ENCODE measurements at regions not wholly inside any gene's neighbourhood (a gene's known extent, or its start where the extent isn't known, plus 50 kb on each side); places are given as distances from the start of the nearest gene placed in this dataset.

- H3K4me1 ChIP-seq (replicated peaks), result no peaks in the 10 kb centered on the region
- H3K4me3 ChIP-seq, result no peak overlapping the region
- intact Hi-C loops (cut with DNase I), result no loop called here
- H3K9me3 ChIP-seq, result no peaks in the 10 kb centered on the region
- no peaks in the 10 kb centered on the region for H3K27me3 ChIP-seq (replicated peaks; ENCODE audit: insufficient read depth)
- no peak overlapping the region for H3K27ac ChIP-seq
- no peak for DNase-seq (ENCODE audit: low spot score)
- TF ChIP-seq POLR2A (IDR thresholded peaks at IDR 0.05) (no peak), POLR2AphosphoS5 (IDR thresholded peaks at IDR 0.05) (no peak), CTCF (IDR thresholded peaks at IDR 0.05) (no peak)
- no peaks in the 10 kb centered on the region for H3K36me3 ChIP-seq
- 74% methylated on average over 5 of the region's 5 CpGs for WGBS
Measured at GRCh38 chr18:59818769-59819168, 81.0 kb upstream of the PMAIP1 start.

GRCh38 chr18:59814891-59815290, 84.9 kb upstream of the PMAIP1 start:
- H3K9me3 ChIP-seq, result no peaks in the 10 kb centered on the region
- no peak overlapping the region for H3K27ac ChIP-seq
- no peak for TF ChIP-seq CTCF (IDR thresholded peaks at IDR 0.05)
- TF ChIP-seq POLR2A (IDR thresholded peaks at IDR 0.05), result no peak
- TF ChIP-seq POLR2AphosphoS5 (IDR thresholded peaks at IDR 0.05), result no peak
- no peaks in the 10 kb centered on the region for H3K4me1 ChIP-seq (replicated peaks)
- 65% methylated on average over 7 of the region's 7 CpGs for WGBS
- intact Hi-C loops (cut with DNase I), result no loop called here
- no peaks in the 10 kb centered on the region for H3K27me3 ChIP-seq (replicated peaks; ENCODE audit: insufficient read depth)
- H3K36me3 ChIP-seq, result no peaks in the 10 kb centered on the region
- DNase-seq (ENCODE audit: low spot score), result no peak
- H3K4me3 ChIP-seq, result no peak overlapping the region

- no peaks in the 10 kb centered on the region for H3K36me3 ChIP-seq
- H3K9me3 ChIP-seq, result no peaks in the 10 kb centered on the region
- H3K4me3 ChIP-seq, result no peak overlapping the region
- H3K4me1 ChIP-seq (replicated peaks), result no peaks in the 10 kb centered on the region
- no peak for TF ChIP-seq POLR2AphosphoS5 (IDR thresholded peaks at IDR 0.05)
- TF ChIP-seq CTCF (IDR thresholded peaks at IDR 0.05), result no peak
- no peak for TF ChIP-seq POLR2A (IDR thresholded peaks at IDR 0.05)
- intact Hi-C loops (cut with DNase I), result no loop called here
- 0% methylated on average over 1 of the region's 1 CpG for WGBS
- no peak overlapping the region for H3K27ac ChIP-seq
- no peak for DNase-seq (ENCODE audit: low spot score)
- no peaks in the 10 kb centered on the region for H3K27me3 ChIP-seq (replicated peaks; ENCODE audit: insufficient read depth)
Measured at GRCh38 chr18:59813942-59814341, 85.9 kb upstream of the PMAIP1 start.

GRCh38 chr18:59810735-59811520, 88.9 kb upstream of the PMAIP1 start:
- intact Hi-C loops (cut with DNase I), result no loop called here
- Histone ChIP-seq H3K36me3 (no peaks in the 10 kb centered on the region), H3K4me1 (replicated peaks) (no peaks in the 10 kb centered on the region), H3K27ac (no peak overlapping the region), H3K4me3 (no peak overlapping the region), H3K27me3 (replicated peaks; ENCODE audit: insufficient read depth) (no peaks in the 10 kb centered on the region), H3K9me3 (no peaks in the 10 kb centered on the region)
- no peak for DNase-seq (ENCODE audit: low spot score)
- no peak for TF ChIP-seq CTCF (IDR thresholded peaks at IDR 0.05)
- TF ChIP-seq POLR2AphosphoS5 (IDR thresholded peaks at IDR 0.05), result no peak
- WGBS, result 27% methylated on average over 2 of the region's 2 CpGs

GRCh38 chr18:59810183-59810582, 89.6 kb upstream of the PMAIP1 start:
- Histone ChIP-seq H3K9me3 (no peaks in the 10 kb centered on the region), H3K36me3 (no peaks in the 10 kb centered on the region), H3K27me3 (replicated peaks; ENCODE audit: insufficient read depth) (no peaks in the 10 kb centered on the region), H3K27ac (no peak overlapping the region), H3K4me3 (no peak overlapping the region), H3K4me1 (replicated peaks) (no peaks in the 10 kb centered on the region)
- TF ChIP-seq POLR2A (IDR thresholded peaks at IDR 0.05) (no peak), CTCF (IDR thresholded peaks at IDR 0.05) (no peak), POLR2AphosphoS5 (IDR thresholded peaks at IDR 0.05) (no peak)
- intact Hi-C loops (cut with DNase I), result no loop called here
- DNase-seq (ENCODE audit: low spot score), result no peak
- 73% methylated on average over 6 of the region's 6 CpGs for WGBS
